ENCODE measurements at regions not wholly inside any gene's neighbourhood (a gene's known extent, or its start where the extent isn't known, plus 50 kb on each side); places are given as distances from the start of the nearest gene placed in this dataset.
"Not testable (repeated sequence)": the region's sequence is repeated elsewhere in the genome, so short reads cannot be mapped to it uniquely, and the experiment has no call there.

GRCh38 chr2:212811036-212811805 is 272.6 kb upstream of the ERBB4 start:
- ATAC-seq (ENCODE audit: low FRiP score) (no peak), DNase-seq (ENCODE audit: low spot score) (no peak)
- TF ChIP-seq CTCF (IDR thresholded peaks at IDR 0.05): no peak

GRCh38 chr2:212797484-212798205 is 259.0 kb upstream of the ERBB4 start:
- no peak for TF ChIP-seq CTCF (IDR thresholded peaks at IDR 0.05)
- no peak for DNase-seq (ENCODE audit: low spot score)
- ATAC-seq (ENCODE audit: low FRiP score): no peak

GRCh38 chr2:212794471-212794870 is 255.9 kb upstream of the ERBB4 start:
- no peak for ATAC-seq (ENCODE audit: low FRiP score)
- TF ChIP-seq CTCF (IDR thresholded peaks at IDR 0.05): no peak

GRCh38 chr2:212791569-212791968 is 253.0 kb upstream of the ERBB4 start:
- ATAC-seq (ENCODE audit: low FRiP score): no peak
- no peak for DNase-seq (ENCODE audit: low spot score)
- TF ChIP-seq CTCF (IDR thresholded peaks at IDR 0.05): no peak

More at GRCh38 chr2:212794471-212794870, 255.9 kb upstream of the ERBB4 start:
- no peak for DNase-seq (ENCODE audit: low spot score)

- ATAC-seq (ENCODE audit: low FRiP score); DNase-seq (ENCODE audit: low spot score): not testable (repeated sequence)
Observed at GRCh38 chr2:212786088-212786487, 247.5 kb upstream of the ERBB4 start.

- TF ChIP-seq CTCF (IDR thresholded peaks at IDR 0.05): no peak
- DNase-seq (ENCODE audit: low spot score) (no peak), ATAC-seq (ENCODE audit: low FRiP score) (no peak)
Observed at GRCh38 chr2:212777020-212777491, 238.5 kb upstream of the ERBB4 start.

GRCh38 chr2:212773808-212774339 is 235.3 kb upstream of the ERBB4 start:
- DNase-seq (ENCODE audit: low spot score): no peak
- no peak for ATAC-seq (ENCODE audit: low FRiP score)
- no peak for TF ChIP-seq CTCF (IDR thresholded peaks at IDR 0.05)

All from omental fat pad (tissue), 3 donors.